PC-9 (cell line): ENCODE measurements at regions not wholly inside any gene's neighbourhood (a gene's known extent, or its start where the extent isn't known, plus 50 kb on each side); places are given as distances from the start of the nearest gene placed in this dataset.

Source experiments
- BruUV-seq: library from RNA; stranded (reverse); fragments of 400-500 nt; replicated peaks from 2 replicates; lab custom pipeline; 2021; lab: Mats Ljungman, UMichigan
- CTCF ChIA-PET: fragments of 300-600 bp; sonication (Branson Sonifier 250); formaldehyde crosslinking; loops from one replicate; lab custom pipeline; 2022; ENCODE audit warnings: antibody characterized with exemption; lab: Charles Lee
- POLR2A ChIA-PET: fragments of 300-600 bp; sonication (Branson Sonifier 250); formaldehyde crosslinking; loops from one replicate; lab custom pipeline; 2022; ENCODE audit warnings: antibody characterized with exemption; ENCODE audit not compliant: unreplicated experiment; lab: Charles Lee
- DNase-seq, 2 experiments: peaks; one replicate each; pipeline versions ENCODE4 v3.0.0 to v3.0.0-alpha.2; 2015 to 2022; ENCODE audit warnings: mixed read lengths in 1 of 2
- H2AFZ ChIP-seq: fragments of 200-600 bp; sonication (generic); 2 replicates; pipeline ENCODE4 v1.8.1; 2017; ENCODE audit warnings: antibody characterized with exemption
- H3F3A ChIP-seq: fragments of 200-600 bp; sonication (generic); 2 replicates; pipeline ENCODE4 v1.8.1; 2017; ENCODE audit warnings: antibody characterized with exemption, mild to moderate bottlenecking, low read depth; ENCODE audit not compliant: insufficient read depth
- H3K27ac ChIP-seq: fragments of 200-600 bp; sonication (generic); 2 replicates; pipeline ENCODE4 v1.6.1; 2016; ENCODE audit warnings: mixed run types
- H3K27me3 ChIP-seq: fragments of 200-600 bp; sonication (generic); 2 replicates; pipeline ENCODE4 v1.6.1; 2016; ENCODE audit warnings: low read depth, mixed run types; ENCODE audit not compliant: insufficient read depth
- H3K36me3 ChIP-seq: fragments of 200-600 bp; sonication (generic); 2 replicates; pipeline ENCODE4 v1.6.1; 2016; ENCODE audit warnings: low read depth, mixed run types
- H3K4me1 ChIP-seq: fragments of 200-600 bp; sonication (generic); replicated peaks from 2 replicates; pipeline ENCODE4 v1.6.1; 2016; ENCODE audit warnings: mixed run types; ENCODE audit not compliant: insufficient read depth
- H3K4me2 ChIP-seq: fragments of 200-600 bp; sonication (generic); 2 replicates; pipeline ENCODE4 v1.6.1; 2017; ENCODE audit warnings: mixed run types
- H3K4me3 ChIP-seq: fragments of 200-600 bp; sonication (generic); 2 replicates; pipeline ENCODE4 v1.6.1; 2016; ENCODE audit warnings: mixed run types
- H3K79me2 ChIP-seq: fragments of 200-600 bp; sonication (generic); 2 replicates; pipeline ENCODE4 v1.6.1; 2017; ENCODE audit warnings: low read depth, mixed run types
- H3K9me2 ChIP-seq: fragments of 200-600 bp; sonication (generic); 2 replicates; pipeline ENCODE4 v1.8.1; 2017; ENCODE audit warnings: mild to moderate bottlenecking; ENCODE audit not compliant: insufficient read depth
- H3K9me3 ChIP-seq: fragments of 200-600 bp; sonication (generic); 2 replicates; pipeline ENCODE4 v1.8.1; 2016; ENCODE audit warnings: low read depth; ENCODE audit not compliant: insufficient read depth
- H4K20me1 ChIP-seq: fragments of 200-600 bp; sonication (generic); 2 replicates; pipeline ENCODE4 v1.8.1; 2017; ENCODE audit not compliant: insufficient read depth
- CTCF ChIP-seq: fragments of 200-600 bp; sonication (generic); conservative IDR thresholded peaks from 2 replicates; pipeline ENCODE4 v1.6.1; 2017; ENCODE audit warnings: mixed run types, antibody characterized with exemption, mild to moderate bottlenecking, moderate library complexity
- EZH2 ChIP-seq: fragments of 200-600 bp; sonication (generic); IDR thresholded peaks from 2 replicates; pipeline ENCODE4 v1.8.0; 2017; ENCODE audit warnings: antibody characterized with exemption, low read depth
- intact Hi-C: fragments of 100-400 bp; cut with micrococcal nuclease; formaldehyde crosslinking; loops from one replicate; pipeline ENCODE4 v1.10.0; 2022; ENCODE audit not compliant: unreplicated experiment

- DNase-seq: no peak
- Histone ChIP-seq H3K9me3 (no peaks in the 10 kb centered on the region), H3F3A (no peaks in the 10 kb centered on the region), H4K20me1 (no peaks in the 10 kb centered on the region), H3K36me3 (no peaks in the 10 kb centered on the region), H3K4me2 (no peak overlapping the region), H3K9me2 (no peaks in the 10 kb centered on the region), H3K27ac (no peak overlapping the region), H3K4me1 (no peaks in the 10 kb centered on the region), H3K27me3 (no peaks in the 10 kb centered on the region), H3K79me2 (no peaks in the 10 kb centered on the region), H2AFZ (no peak overlapping the region), H3K4me3 (no peak overlapping the region)
- intact Hi-C loops: no loop called here
- BruUV-seq: no TSS peak
- ChIA-PET POLR2A (no interaction called here), CTCF (interaction anchor here (0.7 kb wide), 1 partner anchor 589 kb away, joined by 3 read pairs; no protein-coding TSS in a partner anchor)
- no peak for TF ChIP-seq EZH2
- no peak for TF ChIP-seq CTCF
Measured at GRCh38 chr14:84436528-84436927, 1093.4 kb upstream of the FLRT2 start.

- Histone ChIP-seq H4K20me1 (no peaks in the 10 kb centered on the region), H3K79me2 (no peaks in the 10 kb centered on the region), H3K4me2 (no peak overlapping the region), H3K9me2 (no peaks in the 10 kb centered on the region), H3K9me3 (no peaks in the 10 kb centered on the region), H3F3A (no peaks in the 10 kb centered on the region), H3K36me3 (no peaks in the 10 kb centered on the region), H3K4me3 (no peak overlapping the region), H3K27ac (no peak overlapping the region), H3K27me3 (no peaks in the 10 kb centered on the region), H2AFZ (0 out of 2 replicates have a peak overlapping the region, but pooled peaks have one; percentile 52), H3K4me1 (no peaks in the 10 kb centered on the region)
- TF ChIP-seq CTCF (no peak), EZH2 (no peak)
- POLR2A ChIA-PET: no interaction called here
- CTCF ChIA-PET: no interaction called here
- intact Hi-C loops: no loop called here
- BruUV-seq: no TSS peak
- DNase-seq: no peak
Measured at GRCh38 chr14:84442521-84442920, 1087.4 kb upstream of the FLRT2 start.

- Histone ChIP-seq H3K4me2 (no peak overlapping the region), H3K4me1 (no peaks in the 10 kb centered on the region), H3K27me3 (no peaks in the 10 kb centered on the region), H3K9me2 (no peaks in the 10 kb centered on the region), H3K79me2 (no peaks in the 10 kb centered on the region), H3F3A (no peaks in the 10 kb centered on the region), H3K9me3 (no peaks in the 10 kb centered on the region), H3K36me3 (no peaks in the 10 kb centered on the region), H2AFZ (no peak overlapping the region), H3K27ac (no peak overlapping the region), H3K4me3 (no peak overlapping the region), H4K20me1 (no peaks in the 10 kb centered on the region)
- POLR2A ChIA-PET: no interaction called here
- TF ChIP-seq CTCF (no peak), EZH2 (no peak)
- intact Hi-C loops: no loop called here
- DNase-seq: no peak
- BruUV-seq: no TSS peak
- CTCF ChIA-PET: no interaction called here
Measured at GRCh38 chr14:84445486-84445885, 1084.5 kb upstream of the FLRT2 start.
